ENCODE measurements at regions not wholly inside any gene's neighbourhood (a gene's known extent, or its start where the extent isn't known, plus 50 kb on each side); places are given as distances from the start of the nearest gene placed in this dataset.
"Not testable (repeated sequence)": the region's sequence is repeated elsewhere in the genome, so short reads cannot be mapped to it uniquely, and the experiment has no call there.

DNA sequence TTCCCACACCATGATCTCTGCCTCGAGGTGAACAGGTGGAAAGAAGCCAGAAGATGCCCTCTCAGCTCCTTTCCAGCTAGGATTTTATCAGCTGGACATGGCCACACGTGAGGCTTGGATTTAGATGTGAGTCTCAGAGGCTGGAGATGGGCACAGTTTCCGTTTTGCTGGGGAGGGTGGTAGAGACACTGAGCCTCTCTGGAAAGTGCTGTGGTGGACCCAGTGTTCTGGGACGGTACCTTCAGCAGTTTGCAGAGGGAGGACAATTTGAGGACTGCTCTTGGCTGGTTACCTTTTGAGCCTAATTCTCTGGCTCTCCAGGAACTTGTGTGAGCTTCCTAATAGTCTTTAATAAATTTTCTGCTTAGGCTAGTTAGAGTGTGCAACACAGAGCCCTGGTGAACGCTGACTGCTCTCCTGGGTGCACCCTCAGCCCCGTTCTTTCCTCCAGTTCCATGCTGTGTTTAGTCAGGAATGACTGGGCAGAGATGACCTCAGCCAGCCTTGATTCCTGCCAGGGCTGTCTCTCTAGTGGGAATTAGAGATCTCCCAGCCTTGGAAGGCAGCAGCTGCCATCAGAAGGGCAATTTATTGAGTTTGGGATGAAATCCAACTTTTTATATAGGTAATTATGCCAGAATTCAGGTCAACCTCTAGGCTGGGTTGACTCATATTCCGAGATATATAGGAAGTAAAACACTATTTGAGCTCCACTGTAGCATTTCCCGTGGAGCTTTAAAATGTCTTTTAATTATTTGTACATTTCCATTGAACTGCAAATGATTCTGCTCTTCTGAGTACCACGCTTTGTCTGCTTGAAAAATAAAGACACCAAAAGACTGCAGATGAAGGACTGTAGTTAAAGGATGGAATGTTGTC, 103.9 kb downstream of the GATA3 start:
- no peaks in the 10 kb centered on the region for H3K9me3 ChIP-seq (replicated peaks)
- H3K4me1 ChIP-seq (replicated peaks), result peaks cover 5% of the 10 kb centered on the region
- no peak for DNase-seq (ENCODE audit: low read depth in 1 of 2, low spot score in 2 of 2)
- no peaks in the 10 kb centered on the region for H3K36me3 ChIP-seq
- H3K27ac ChIP-seq, result no peak overlapping the region
- H3K4me3 ChIP-seq, result no peak overlapping the region
- no peaks in the 10 kb centered on the region for H3K27me3 ChIP-seq (replicated peaks)

GRCh38 chr10:8159341-8160165, 105.1 kb downstream of the GATA3 start:
- DNase-seq (ENCODE audit: low read depth in 1 of 2, low spot score in 2 of 2), result no peak
- no peak overlapping the region for H3K4me3 ChIP-seq
- H3K27ac ChIP-seq, result no peak overlapping the region
- H3K36me3 ChIP-seq, result no peaks in the 10 kb centered on the region
- no peaks in the 10 kb centered on the region for H3K27me3 ChIP-seq (replicated peaks)
- H3K9me3 ChIP-seq (replicated peaks), result no peaks in the 10 kb centered on the region; the same call in 1 of the 2 replicates
- H3K4me1 ChIP-seq (replicated peaks), result peaks cover 5% of the 10 kb centered on the region

DNA sequence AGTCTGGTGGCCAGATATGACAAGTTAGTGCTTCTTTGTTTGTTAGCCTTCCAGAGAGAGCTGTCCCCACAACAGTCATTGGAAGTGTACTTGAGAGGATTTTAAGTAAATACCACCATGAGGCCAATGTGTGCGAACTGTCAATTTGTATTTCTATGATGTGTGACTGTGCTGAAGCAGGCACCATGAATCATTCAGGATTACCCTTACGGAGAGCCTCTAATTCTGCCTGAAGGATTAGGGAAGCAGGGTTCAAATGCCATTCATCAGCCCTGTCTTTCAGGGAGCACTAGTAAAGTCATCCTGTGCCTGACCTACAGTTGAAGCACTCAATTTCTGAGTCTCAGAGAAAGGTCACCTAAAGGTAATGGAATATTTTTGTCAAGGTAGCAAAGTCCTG, 109.3 kb downstream of the GATA3 start:
- peaks cover 4% of the 10 kb centered on the region; the same call in 1 of the 2 replicates for H3K9me3 ChIP-seq (replicated peaks)
- no peaks in the 10 kb centered on the region for H3K36me3 ChIP-seq
- H3K4me3 ChIP-seq, result no peak overlapping the region
- peaks cover 5% of the 10 kb centered on the region for H3K4me1 ChIP-seq (replicated peaks)
- DNase-seq (ENCODE audit: low read depth in 1 of 2, low spot score in 2 of 2), result no peak
- no peak overlapping the region for H3K27ac ChIP-seq
- no peaks in the 10 kb centered on the region for H3K27me3 ChIP-seq (replicated peaks)

DNA sequence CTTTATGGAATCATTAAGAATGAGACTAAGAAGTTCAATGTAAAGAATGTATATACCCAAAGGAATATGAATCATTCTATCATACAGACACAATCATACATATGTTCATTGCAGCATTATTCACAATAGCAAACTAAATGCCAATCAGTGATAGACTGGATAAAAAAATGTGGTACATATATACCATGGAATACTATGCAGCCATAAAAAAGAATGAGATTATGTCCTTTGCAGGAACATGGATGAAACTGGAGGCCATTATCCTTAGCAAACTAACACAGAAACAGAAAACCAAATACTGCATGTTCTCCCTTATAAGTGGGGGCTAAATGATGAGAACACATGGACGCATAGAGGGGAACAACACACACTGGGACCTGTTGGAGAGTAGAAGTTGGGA, 110.2 kb downstream of the GATA3 start:
- not testable (repeated sequence) for H3K4me3 ChIP-seq; DNase-seq (ENCODE audit: low read depth in 1 of 2, low spot score in 2 of 2); H3K27ac ChIP-seq; H3K4me1 ChIP-seq (replicated peaks); H3K27me3 ChIP-seq (replicated peaks); H3K36me3 ChIP-seq; H3K9me3 ChIP-seq (replicated peaks)

DNA sequence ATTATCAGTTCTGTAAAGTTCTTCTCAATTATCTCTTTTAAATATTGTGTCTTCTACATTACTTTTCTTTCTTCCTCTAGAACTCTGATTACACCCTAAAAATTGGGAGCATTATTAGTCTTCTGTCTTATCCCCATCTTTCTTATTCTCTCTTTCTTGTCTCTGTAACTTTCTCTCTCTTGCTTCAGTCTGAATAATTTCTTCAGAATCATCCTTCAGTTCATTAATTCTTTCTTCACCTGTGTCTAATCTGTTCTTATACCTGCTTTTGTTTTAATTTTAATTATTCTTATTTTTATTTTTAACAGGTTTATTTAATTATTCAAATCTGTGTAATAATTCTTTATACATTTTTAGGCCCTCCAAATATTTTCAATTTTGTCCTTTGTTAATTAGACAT, 114.3 kb downstream of the GATA3 start:
- Histone ChIP-seq H3K27ac (no peak overlapping the region), H3K27me3 (replicated peaks) (no peaks in the 10 kb centered on the region), H3K4me1 (replicated peaks) (no peaks in the 10 kb centered on the region), H3K36me3 (no peaks in the 10 kb centered on the region), H3K9me3 (replicated peaks) (peaks cover 4% of the 10 kb centered on the region; the same call in 1 of the 2 replicates), H3K4me3 (no peak overlapping the region)
- no peak for DNase-seq (ENCODE audit: low read depth in 1 of 2, low spot score in 2 of 2)

DNA sequence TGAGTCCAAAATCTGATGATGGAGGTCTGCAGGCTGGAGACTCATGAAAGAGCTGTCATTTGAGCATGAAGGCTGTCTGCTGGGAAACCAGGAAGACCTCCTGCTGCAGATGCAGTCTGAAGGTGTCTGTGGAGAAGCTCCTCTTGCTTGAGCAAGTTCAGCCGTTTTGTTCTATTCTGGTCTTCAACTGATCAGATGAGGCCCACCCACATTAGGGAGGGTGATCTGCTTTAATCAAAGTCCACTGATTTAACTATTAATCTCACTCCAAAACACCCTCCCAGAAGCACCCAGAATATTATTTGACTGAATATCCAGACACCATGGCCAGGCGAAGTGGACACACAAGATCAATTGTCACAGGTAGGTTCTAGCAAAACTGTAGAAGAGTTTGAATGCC, 116.5 kb downstream of the GATA3 start:
- H3K27me3 ChIP-seq (replicated peaks), result no peaks in the 10 kb centered on the region
- H3K4me3 ChIP-seq, result no peak overlapping the region
- no peak overlapping the region for H3K27ac ChIP-seq
- H3K4me1 ChIP-seq (replicated peaks), result no peaks in the 10 kb centered on the region
- DNase-seq (ENCODE audit: low read depth in 1 of 2, low spot score in 2 of 2), result no peak
- peaks cover 4% of the 10 kb centered on the region; the same call in 1 of the 2 replicates for H3K9me3 ChIP-seq (replicated peaks)
- no peaks in the 10 kb centered on the region for H3K36me3 ChIP-seq

GRCh38 chr10:8172604-8173003, 118.1 kb downstream of the GATA3 start:
- no peak overlapping the region for H3K4me3 ChIP-seq

DNA sequence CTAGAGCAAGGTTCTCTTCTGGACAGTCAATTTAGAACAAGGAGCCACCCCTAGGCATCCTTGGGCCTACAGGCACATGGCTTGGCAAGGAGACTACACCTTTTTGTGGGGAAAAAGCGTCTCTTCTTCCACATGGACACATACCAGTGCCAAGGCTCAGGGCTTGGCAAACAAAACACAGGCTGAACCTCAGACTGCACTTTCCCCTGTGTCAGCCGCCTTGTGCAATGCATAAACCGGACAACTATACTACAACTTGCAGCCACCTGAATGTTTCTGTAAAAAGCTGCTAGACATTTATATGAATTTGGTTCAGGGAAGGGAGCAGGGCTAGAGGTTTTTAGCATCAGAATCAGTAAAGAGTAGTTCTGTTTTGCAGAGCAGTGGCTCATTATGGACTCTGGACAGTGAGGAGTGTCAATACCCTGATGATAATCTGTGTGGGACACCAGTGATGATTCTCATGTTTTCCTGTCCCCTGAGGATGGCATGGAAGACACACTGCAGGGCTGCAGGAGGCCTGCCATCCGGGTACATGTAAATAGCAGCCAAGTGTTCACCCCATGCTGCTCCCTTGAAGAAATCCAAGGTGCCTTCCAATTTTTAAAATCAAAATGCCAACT, 118.9 kb downstream of the GATA3 start:
- DNase-seq (ENCODE audit: low read depth in 1 of 2, low spot score in 2 of 2), result no peak
- H3K4me1 ChIP-seq (replicated peaks), result no peaks in the 10 kb centered on the region

More at GRCh38 chr10:8172604-8173003, 118.1 kb downstream of the GATA3 start:
- no peaks in the 10 kb centered on the region for H3K36me3 ChIP-seq
- H3K4me1 ChIP-seq (replicated peaks), result no peaks in the 10 kb centered on the region
- no peak for DNase-seq (ENCODE audit: low read depth in 1 of 2, low spot score in 2 of 2)
- H3K27me3 ChIP-seq (replicated peaks), result no peaks in the 10 kb centered on the region
- peaks cover 4% of the 10 kb centered on the region; the same call in 1 of the 2 replicates for H3K9me3 ChIP-seq (replicated peaks)
- H3K27ac ChIP-seq, result no peak overlapping the region

DNA sequence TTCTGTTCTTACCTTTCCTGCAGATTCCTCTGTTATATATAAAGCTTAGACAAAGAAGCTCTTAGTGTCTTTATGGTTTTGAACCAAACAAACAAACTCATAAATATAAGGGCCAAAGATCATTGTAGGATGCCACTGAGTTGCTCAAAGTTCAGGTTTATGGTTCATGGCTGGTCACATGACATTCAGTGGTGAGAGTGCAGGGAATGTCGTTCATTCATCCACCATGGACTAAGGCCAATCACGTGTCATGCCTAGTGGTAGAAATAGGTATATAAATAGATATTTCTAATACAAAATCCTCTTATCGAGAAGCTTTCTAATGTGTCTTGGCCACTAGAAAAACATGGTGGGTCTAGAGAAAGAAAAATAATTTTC, 119.4 kb downstream of the GATA3 start:
- Histone ChIP-seq H3K4me3 (no peak overlapping the region), H3K27ac (no peak overlapping the region), H3K27me3 (replicated peaks) (no peaks in the 10 kb centered on the region), H3K9me3 (replicated peaks) (no peaks in the 10 kb centered on the region), H3K36me3 (no peaks in the 10 kb centered on the region), H3K4me1 (replicated peaks) (no peaks in the 10 kb centered on the region)
- no peak for DNase-seq (ENCODE audit: low read depth in 1 of 2, low spot score in 2 of 2)

More for the DNA sequence above, 118.9 kb downstream of the GATA3 start:
- H3K36me3 ChIP-seq, result no peaks in the 10 kb centered on the region
- peaks cover 2% of the 10 kb centered on the region; the same call in 1 of the 2 replicates for H3K9me3 ChIP-seq (replicated peaks)
- H3K27me3 ChIP-seq (replicated peaks), result no peaks in the 10 kb centered on the region
- H3K4me3 ChIP-seq, result no peak overlapping the region
- H3K27ac ChIP-seq, result no peak overlapping the region

GRCh38 chr10:8174762-8175161, 120.3 kb downstream of the GATA3 start:
- no peak overlapping the region for H3K4me3 ChIP-seq
- H3K9me3 ChIP-seq (replicated peaks), result no peaks in the 10 kb centered on the region
- no peak overlapping the region for H3K27ac ChIP-seq
- no peaks in the 10 kb centered on the region for H3K27me3 ChIP-seq (replicated peaks)
- no peaks in the 10 kb centered on the region for H3K4me1 ChIP-seq (replicated peaks)
- DNase-seq (ENCODE audit: low read depth in 1 of 2, low spot score in 2 of 2), result no peak
- no peaks in the 10 kb centered on the region for H3K36me3 ChIP-seq

- H3K27me3 ChIP-seq (replicated peaks); H3K27ac ChIP-seq; H3K4me3 ChIP-seq; H3K4me1 ChIP-seq (replicated peaks); DNase-seq (ENCODE audit: low read depth in 1 of 2, low spot score in 2 of 2); H3K9me3 ChIP-seq (replicated peaks); H3K36me3 ChIP-seq: not testable (repeated sequence)
Observed at GRCh38 chr10:8177526-8177925, 123.0 kb downstream of the GATA3 start.

- H3K36me3 ChIP-seq, H3K27ac ChIP-seq: not testable (repeated sequence)
Observed at GRCh38 chr10:8179773-8180172, 125.3 kb downstream of the GATA3 start.

GRCh38 chr10:8180360-8181109, 126.0 kb downstream of the GATA3 start:
- DNase-seq (ENCODE audit: low read depth in 1 of 2, low spot score in 2 of 2), result no peak
- Histone ChIP-seq H3K36me3 (no peaks in the 10 kb centered on the region), H3K4me3 (no peak overlapping the region), H3K9me3 (replicated peaks) (no peaks in the 10 kb centered on the region), H3K4me1 (replicated peaks) (no peaks in the 10 kb centered on the region), H3K27ac (no peak overlapping the region), H3K27me3 (replicated peaks) (no peaks in the 10 kb centered on the region)

More at GRCh38 chr10:8179773-8180172, 125.3 kb downstream of the GATA3 start:
- not testable (repeated sequence) for H3K4me1 ChIP-seq (replicated peaks); H3K27me3 ChIP-seq (replicated peaks); H3K9me3 ChIP-seq (replicated peaks); H3K4me3 ChIP-seq; DNase-seq (ENCODE audit: low read depth in 1 of 2, low spot score in 2 of 2)
